ENCODE measurements at regions not wholly inside any gene's neighbourhood (a gene's known extent, or its start where the extent isn't known, plus 50 kb on each side); places are given as distances from the start of the nearest gene placed in this dataset.

- H3K4me3 ChIP-seq (ENCODE audit: low read depth in 1 of 2, low read length in 2 of 2): no peak overlapping the region
- H3K9me3 ChIP-seq (ENCODE audit: insufficient read depth, low read length, severe bottlenecking): no peaks in the 10 kb centered on the region
- no peaks in the 10 kb centered on the region for H3K4me1 ChIP-seq (ENCODE audit: insufficient read depth, low read length)
- H3K79me2 ChIP-seq (ENCODE audit: insufficient read depth, low read length): no peaks in the 10 kb centered on the region
- H3K36me3 ChIP-seq (ENCODE audit: insufficient read depth, low read length): no peaks in the 10 kb centered on the region
- no peak overlapping the region for H3K27ac ChIP-seq (ENCODE audit: low read length)
- ATAC-seq (ENCODE audit: insufficient read depth, low read depth) (no peak), DNase-seq (no peak)
- no peak overlapping the region for H2AFZ ChIP-seq (ENCODE audit: low read depth, low read length)
- TF ChIP-seq CTCF (IDR thresholded peaks at IDR 0.05; ENCODE audit: borderline replicate concordance, extremely low read depth, low read length, poor library complexity, severe bottlenecking) (no peak), EZH2 (IDR thresholded peaks at IDR 0.05; ENCODE audit: borderline replicate concordance, low read depth, low read length, severe bottlenecking) (no peak)
- no peaks in the 10 kb centered on the region for H4K20me1 ChIP-seq (ENCODE audit: insufficient read depth, low read length)
- no peak overlapping the region for H3K9ac ChIP-seq (ENCODE audit: low read depth, low read length)
- no peaks in the 10 kb centered on the region for H3K27me3 ChIP-seq (ENCODE audit: insufficient read depth, low read length, poor library complexity)
- H3K4me2 ChIP-seq (ENCODE audit: insufficient read depth, low read length): no peak overlapping the region
These were observed 96.7 kb upstream of the PBDC1 start for GRCh38 chrX:76076124-76076523.

DNA sequence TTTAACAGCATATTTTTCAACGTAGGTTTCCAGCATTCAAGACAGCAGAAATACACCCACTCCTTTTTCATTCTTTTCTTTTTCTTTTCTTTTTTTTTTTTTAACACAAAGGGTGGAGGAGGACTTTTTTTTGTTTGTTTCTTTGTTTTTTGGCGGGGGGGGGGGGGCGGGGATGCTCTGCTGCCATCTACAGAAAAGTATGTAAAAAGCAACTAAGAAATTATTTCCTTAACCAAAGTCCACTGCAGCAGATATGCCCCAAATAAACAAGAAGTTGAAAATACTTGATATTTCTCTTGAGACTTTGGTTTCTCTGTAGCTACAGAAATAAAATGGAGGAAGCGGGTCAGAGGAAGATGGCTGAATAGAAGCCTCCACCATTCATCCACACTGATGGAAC is 63.2 kb upstream of the PBDC1 start:
- H3K27ac ChIP-seq (ENCODE audit: low read length): no peak overlapping the region
- TF ChIP-seq EZH2 (IDR thresholded peaks at IDR 0.05; ENCODE audit: borderline replicate concordance, low read depth, low read length, severe bottlenecking): no peak
- TF ChIP-seq CTCF (IDR thresholded peaks at IDR 0.05; ENCODE audit: borderline replicate concordance, extremely low read depth, low read length, poor library complexity, severe bottlenecking): no peak
- no peak overlapping the region for H2AFZ ChIP-seq (ENCODE audit: low read depth, low read length)
- H3K9me3 ChIP-seq (ENCODE audit: insufficient read depth, low read length, severe bottlenecking): no peaks in the 10 kb centered on the region
- ATAC-seq (ENCODE audit: insufficient read depth, low read depth) (no peak), DNase-seq (no peak)
- no peak overlapping the region for H3K9ac ChIP-seq (ENCODE audit: low read depth, low read length)
- no peaks in the 10 kb centered on the region for H3K4me1 ChIP-seq (ENCODE audit: insufficient read depth, low read length)
- no peaks in the 10 kb centered on the region for H3K27me3 ChIP-seq (ENCODE audit: insufficient read depth, low read length, poor library complexity)
- H3K79me2 ChIP-seq (ENCODE audit: insufficient read depth, low read length): no peaks in the 10 kb centered on the region
- H3K4me2 ChIP-seq (ENCODE audit: insufficient read depth, low read length): no peak overlapping the region
- no peak overlapping the region for H3K4me3 ChIP-seq (ENCODE audit: low read depth in 1 of 2, low read length in 2 of 2)
- no peaks in the 10 kb centered on the region for H4K20me1 ChIP-seq (ENCODE audit: insufficient read depth, low read length)
- no peaks in the 10 kb centered on the region for H3K36me3 ChIP-seq (ENCODE audit: insufficient read depth, low read length)

Measured in DND-41 (cell line).